GM12864 (cell line): ENCODE measurements at regions not wholly inside any gene's neighbourhood (a gene's known extent, or its start where the extent isn't known, plus 50 kb on each side); places are given as distances from the start of the nearest gene placed in this dataset.
"Not testable (repeated sequence)": the region's sequence is repeated elsewhere in the genome, so short reads cannot be mapped to it uniquely, and the experiment has no call there.

Experiments used
- DNase-seq: peaks from one replicate; pipeline ENCODE4 v3.0.0-alpha.2; 2011; ENCODE audit warnings: low read depth
- H3K4me3 ChIP-seq: 2 replicates; pipeline ENCODE4 v1.5.1; 2011; ENCODE audit warnings: mild to moderate bottlenecking, low read depth, low read length, control low read depth
- TF ChIP-seq, protein P1 (sequence below): IDR thresholded peaks from 2 replicates; pipeline ENCODE4 v1.5.1; 2011; ENCODE audit warnings: low read depth, mild to moderate bottlenecking, moderate library complexity, low read length, control low read depth, inconsistent platforms; ENCODE audit errors: missing control alignments

DNA sequence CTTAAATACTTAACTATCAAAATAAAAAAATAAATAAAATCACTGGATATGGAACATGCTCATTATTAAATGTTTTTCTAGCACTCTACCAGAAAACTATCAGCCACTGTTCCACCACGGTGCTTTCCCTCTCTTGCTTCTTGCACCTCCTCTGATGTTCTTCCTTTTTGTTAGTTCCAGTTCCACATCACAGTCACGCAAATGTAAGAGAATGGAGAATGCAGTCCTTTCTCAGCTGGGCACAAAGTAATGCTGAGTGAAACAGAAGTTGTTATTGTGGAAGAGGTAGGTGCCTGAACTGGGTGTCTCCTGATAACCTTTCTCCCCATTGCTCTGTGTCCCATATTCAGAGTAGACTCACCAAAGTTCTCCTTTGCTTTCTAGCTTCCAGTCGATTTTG lies 1116.9 kb upstream of the TMEM132C start:
- TF ChIP-seq, protein P1, sequence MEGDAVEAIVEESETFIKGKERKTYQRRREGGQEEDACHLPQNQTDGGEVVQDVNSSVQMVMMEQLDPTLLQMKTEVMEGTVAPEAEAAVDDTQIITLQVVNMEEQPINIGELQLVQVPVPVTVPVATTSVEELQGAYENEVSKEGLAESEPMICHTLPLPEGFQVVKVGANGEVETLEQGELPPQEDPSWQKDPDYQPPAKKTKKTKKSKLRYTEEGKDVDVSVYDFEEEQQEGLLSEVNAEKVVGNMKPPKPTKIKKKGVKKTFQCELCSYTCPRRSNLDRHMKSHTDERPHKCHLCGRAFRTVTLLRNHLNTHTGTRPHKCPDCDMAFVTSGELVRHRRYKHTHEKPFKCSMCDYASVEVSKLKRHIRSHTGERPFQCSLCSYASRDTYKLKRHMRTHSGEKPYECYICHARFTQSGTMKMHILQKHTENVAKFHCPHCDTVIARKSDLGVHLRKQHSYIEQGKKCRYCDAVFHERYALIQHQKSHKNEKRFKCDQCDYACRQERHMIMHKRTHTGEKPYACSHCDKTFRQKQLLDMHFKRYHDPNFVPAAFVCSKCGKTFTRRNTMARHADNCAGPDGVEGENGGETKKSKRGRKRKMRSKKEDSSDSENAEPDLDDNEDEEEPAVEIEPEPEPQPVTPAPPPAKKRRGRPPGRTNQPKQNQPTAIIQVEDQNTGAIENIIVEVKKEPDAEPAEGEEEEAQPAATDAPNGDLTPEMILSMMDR: no peak
- no peak for DNase-seq
- no peak overlapping the region for H3K4me3 ChIP-seq

DNA sequence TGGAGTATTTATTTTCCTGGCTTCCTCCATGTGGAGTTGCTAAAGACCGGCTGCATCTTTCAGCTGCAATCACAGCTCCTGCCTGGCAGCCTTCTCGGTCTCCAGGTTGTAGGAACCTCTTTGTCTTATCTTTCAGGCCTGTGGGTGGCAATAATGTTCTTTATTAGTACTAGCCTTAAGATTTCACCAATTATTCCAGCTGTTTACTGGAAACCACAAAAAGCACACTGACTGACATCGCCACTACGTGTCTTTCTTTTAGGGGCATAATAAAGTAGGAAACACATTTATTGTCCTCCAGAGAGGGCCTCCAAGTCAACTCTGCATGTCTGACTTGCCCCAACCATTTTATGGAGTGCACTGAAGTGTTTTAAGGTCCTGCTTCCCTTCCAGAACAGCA lies 1116.5 kb upstream of the TMEM132C start:
- TF ChIP-seq, protein P1: no peak
- DNase-seq: no peak
- H3K4me3 ChIP-seq: no peak overlapping the region

DNA sequence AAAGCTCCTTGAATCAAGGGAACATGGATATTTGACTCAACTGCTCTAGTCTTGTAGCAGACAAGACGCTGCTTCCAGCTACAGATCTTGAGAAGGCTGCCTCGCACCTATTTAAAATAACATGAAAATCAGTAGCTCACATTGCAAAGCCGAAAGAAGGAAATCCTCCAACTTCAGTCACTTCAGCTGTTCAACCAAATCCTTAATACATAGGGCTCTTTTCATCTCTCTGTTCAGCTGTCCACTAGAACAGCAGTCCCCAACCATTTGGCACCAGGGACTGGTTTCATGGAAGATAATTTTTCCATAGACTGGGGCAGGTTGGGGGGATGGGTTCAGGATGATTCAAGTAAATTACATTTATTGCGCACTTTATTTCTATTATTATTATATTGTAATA lies 1116.0 kb upstream of the TMEM132C start:
- TF ChIP-seq, protein P1: no peak
- no peak for DNase-seq
- H3K4me3 ChIP-seq: no peak overlapping the region

DNA sequence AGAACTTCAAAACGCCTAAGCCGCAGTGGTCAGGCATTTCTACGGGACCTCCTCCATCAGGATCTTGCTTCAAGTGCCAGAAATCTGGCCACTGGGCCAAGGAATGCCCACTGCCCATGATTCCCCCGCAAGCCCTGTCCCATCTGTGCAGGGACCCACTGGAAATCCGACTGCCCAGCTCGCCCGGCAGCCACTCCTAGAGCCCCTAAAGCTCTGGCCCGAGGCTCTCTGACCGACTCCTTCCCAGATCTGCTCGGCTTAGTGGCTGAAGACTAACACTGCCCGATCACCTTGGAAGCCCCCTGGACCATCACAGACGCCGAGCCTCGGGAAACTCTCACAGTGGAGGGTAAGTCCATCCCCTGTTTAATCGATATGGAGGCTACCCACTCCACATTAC lies 1113.0 kb upstream of the TMEM132C start:
- no peak overlapping the region for H3K4me3 ChIP-seq
- TF ChIP-seq, protein P1: no peak

DNA sequence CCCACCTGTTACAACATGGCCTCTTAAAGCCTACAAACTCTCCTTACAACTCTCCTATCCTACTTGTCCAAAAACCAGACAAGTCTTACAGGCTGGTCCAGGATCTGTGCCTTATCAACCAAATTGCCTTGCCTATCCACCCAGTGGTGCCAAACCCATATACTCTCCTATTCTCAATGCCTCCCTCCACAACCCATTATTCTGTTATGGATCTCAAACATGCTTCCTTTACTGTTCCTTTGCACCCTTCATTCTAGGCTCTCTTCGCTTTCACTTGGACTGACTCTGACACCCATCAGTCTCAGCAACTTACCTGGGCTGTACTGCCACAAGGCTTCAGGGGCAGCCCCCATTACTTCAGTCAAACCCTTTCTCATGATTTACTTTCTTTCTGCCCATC lies 1112.1 kb upstream of the TMEM132C start:
- H3K4me3 ChIP-seq, DNase-seq: not testable (repeated sequence)

More for the DNA sequence above, 1113.0 kb upstream of the TMEM132C start:
- DNase-seq: no peak

DNA sequence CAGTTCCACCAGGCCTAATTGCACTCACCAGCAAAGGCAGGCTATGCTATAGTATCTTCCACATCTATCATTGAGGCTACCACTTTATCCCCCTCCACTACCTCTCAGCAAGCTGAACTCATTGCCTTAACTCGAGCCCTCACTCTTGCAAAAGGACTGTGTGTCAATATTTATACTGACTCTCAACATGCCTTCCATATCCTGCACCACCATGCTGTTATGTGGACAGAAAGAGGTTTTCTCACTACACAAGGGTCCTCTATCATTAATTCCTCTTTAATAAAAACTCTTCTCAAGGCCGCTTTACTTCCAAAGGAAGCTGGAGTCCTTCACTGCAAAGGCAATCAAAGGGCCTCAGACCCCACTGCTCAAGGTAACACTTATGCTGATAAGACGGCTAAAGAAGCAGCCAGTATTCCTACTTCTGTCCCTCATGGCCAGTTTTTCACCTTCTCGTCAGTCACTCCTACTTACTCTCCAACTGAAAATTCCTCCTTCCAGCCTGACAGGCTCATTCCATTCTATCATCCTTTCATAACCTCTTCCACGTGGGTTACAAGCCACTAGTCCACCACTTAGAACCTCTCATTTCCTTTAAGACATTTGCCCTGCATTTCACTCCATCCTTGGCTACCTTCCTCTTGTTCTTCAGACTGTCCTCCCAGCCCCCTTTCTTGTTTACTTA lies 1110.9 kb upstream of the TMEM132C start:
- H3K4me3 ChIP-seq, DNase-seq: not testable (repeated sequence)

DNA sequence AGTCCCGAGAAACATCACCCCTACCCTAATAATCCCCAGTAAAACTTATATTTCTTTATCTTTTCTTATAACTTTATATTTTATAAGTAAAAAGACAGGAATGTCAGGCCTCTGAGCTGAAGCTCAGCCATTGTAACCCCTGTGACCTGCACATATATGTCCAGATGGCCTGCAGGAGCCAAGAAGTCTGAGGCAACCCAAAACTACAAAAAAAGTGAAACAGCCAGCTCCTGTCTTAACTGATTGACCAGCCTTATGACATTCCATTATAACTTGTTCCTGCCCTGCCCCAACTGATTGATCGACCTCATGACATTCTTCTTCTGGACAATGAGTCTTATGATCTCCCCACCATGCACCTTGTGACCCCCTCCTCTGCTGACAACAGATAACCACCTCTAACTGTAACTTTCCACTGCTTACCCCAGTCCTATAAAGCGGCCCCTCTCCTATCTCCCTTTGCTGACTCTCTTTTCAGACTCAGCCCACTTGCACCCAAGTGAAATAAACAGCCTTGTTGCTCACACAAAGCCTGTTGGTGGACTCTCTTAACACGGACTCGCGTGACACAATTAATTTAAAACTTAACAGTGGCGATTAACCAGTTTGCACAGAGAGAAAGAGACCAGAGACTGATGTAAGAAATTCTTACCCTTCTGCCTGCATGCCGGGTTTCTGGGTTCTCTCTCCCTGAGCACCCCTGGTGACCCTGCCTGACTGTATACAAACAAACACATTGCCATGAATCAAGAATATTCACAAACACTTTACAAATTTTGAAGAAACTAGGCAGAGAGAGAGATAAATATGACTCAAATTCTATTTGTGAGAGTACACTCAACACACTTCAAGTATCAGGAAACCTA lies 1109.2 kb upstream of the TMEM132C start:
- not testable (repeated sequence) for H3K4me3 ChIP-seq, DNase-seq

DNA sequence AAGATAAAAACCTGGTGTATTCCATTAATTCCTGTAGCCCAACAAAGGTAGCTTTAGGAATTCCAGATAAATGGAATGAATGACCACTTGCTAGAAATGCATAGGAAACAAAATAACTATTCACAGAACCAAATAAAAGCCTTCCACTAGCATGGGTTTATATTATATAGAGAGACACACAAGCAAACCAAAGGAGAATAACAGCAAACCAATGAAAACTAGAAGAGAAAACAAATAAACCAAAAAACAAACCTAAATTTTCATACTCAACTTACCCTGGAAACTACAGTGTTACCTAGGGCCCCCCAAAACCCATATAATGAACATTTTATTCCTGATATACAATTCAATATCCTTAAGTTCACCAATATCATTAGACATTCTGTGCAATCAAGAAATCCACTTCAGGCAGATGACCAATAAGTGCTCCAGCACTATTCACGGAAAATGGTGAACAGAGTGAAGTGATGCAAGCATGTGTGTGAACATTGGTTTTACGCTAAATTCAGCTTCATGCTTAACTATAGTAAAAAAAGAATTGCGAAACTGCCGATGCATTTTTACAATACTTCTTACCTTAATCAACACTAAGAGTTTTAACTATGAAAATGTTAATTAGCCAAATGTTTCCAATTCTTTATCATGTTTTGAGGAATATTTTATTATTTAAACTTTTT lies 1108.4 kb upstream of the TMEM132C start:
- TF ChIP-seq, protein P1: no peak
- no peak overlapping the region for H3K4me3 ChIP-seq
- no peak for DNase-seq
